GM18505 (cell line): ENCODE measurements at regions not wholly inside any gene's neighbourhood (a gene's known extent, or its start where the extent isn't known, plus 50 kb on each side); places are given as distances from the start of the nearest gene placed in this dataset.
"Not testable (repeated sequence)": the region's sequence is repeated elsewhere in the genome, so short reads cannot be mapped to it uniquely, and the experiment has no call there.

ENCODE experiments used
- ATAC-seq: cut with Tn5 transposase; IDR thresholded peaks from one replicate; pipeline ENCODE4 v1.9.1; 2021; ENCODE audit not compliant: unreplicated experiment
- POLR2A ChIP-seq: IDR thresholded peaks from 4 replicates; pipeline ENCODE4 v1.6.1; 2011; ENCODE audit warnings: borderline replicate concordance; ENCODE audit not compliant: insufficient read depth, insufficient read length; ENCODE audit errors: extremely low read depth

- TF ChIP-seq POLR2A = no peak
- peak; percentile 98 for ATAC-seq
Measured at GRCh38 chr18:32884543-32884942, 111.7 kb upstream of the KLHL14 start.

GRCh38 chr18:32881009-32881408 lies 108.2 kb upstream of the KLHL14 start:
- TF ChIP-seq POLR2A = no peak
- no peak for ATAC-seq

- no peak for ATAC-seq
- no peak for TF ChIP-seq POLR2A
Measured at GRCh38 chr18:32879497-32879896, 106.7 kb upstream of the KLHL14 start.

DNA sequence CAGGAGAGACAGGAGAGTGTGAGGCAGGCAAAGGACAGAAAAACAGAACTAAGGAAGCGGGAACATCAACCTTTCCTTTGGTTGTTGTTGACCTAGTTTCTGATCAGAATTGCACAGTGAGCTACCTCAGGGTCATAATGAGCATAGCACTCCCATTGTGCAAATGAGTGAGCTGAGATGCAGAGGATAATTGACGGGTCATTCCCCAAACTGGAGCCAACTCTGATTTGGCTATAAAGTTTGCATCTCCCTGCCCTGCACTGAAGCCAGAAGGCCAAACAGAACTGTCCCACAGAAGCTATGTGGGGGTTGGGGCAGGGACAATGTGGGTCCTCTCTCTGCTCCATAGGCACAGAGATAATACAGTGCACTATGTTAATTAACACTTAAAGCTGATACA lies 105.6 kb upstream of the KLHL14 start:
- ATAC-seq = no peak
- no peak for TF ChIP-seq POLR2A

GRCh38 chr18:32877371-32877770 lies 104.5 kb upstream of the KLHL14 start:
- no peak for TF ChIP-seq POLR2A
- ATAC-seq = no peak

- TF ChIP-seq POLR2A = no peak
- ATAC-seq = no peak
Measured at GRCh38 chr18:32875625-32876024, 102.8 kb upstream of the KLHL14 start.

DNA sequence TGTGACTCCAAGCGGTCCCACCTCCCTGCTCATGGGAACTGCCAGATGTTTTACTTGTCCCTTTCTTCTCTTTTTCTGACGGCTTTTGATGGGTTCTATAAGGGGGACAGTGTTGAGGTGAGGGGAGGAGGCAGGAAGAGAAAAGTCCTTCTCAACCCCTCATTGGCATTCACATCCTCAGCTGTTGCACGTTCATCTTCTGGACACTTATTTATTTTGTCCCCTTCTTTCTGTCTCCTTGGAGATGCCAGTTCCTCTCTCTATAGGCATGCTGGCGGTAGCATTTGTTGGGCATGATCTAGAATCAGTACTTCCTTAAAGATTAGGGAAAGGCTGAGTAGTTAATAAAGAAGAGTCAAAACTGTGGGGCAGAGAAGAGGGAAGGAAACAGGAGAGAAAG lies 99.0 kb upstream of the KLHL14 start:
- TF ChIP-seq POLR2A = no peak
- no peak for ATAC-seq

- ATAC-seq = no peak
- no peak for TF ChIP-seq POLR2A
Measured at GRCh38 chr18:32870611-32871010, 97.8 kb upstream of the KLHL14 start.

GRCh38 chr18:32868406-32868805 lies 95.6 kb upstream of the KLHL14 start:
- TF ChIP-seq POLR2A = no peak
- no peak for ATAC-seq

- no peak for TF ChIP-seq POLR2A
- ATAC-seq = no peak
Measured at GRCh38 chr18:32867936-32868335, 95.1 kb upstream of the KLHL14 start.

GRCh38 chr18:32867330-32867729 lies 94.5 kb upstream of the KLHL14 start:
- no peak for ATAC-seq
- no peak for TF ChIP-seq POLR2A

DNA sequence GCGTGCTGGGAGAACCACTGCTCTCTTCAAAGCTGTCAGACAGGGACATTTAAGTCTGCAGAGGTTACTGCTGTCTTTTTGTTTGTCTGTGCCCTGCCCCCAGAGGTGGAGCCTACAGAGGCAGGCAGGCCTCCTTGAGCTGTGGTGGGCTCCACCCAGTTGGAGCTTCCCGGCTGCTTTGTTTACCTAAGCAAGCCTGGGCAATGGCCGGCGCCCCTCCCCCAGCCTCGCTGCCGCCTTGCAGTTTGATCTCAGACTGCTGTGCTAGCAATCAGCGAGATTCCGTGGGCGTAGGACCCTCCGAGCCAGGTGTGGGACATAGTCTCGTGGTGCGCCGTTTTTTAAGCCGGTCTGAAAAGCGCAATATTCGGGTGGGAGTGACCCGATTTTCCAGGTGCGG lies 89.2 kb upstream of the KLHL14 start:
- ATAC-seq = not testable (repeated sequence)

- no peak for ATAC-seq
- TF ChIP-seq POLR2A = no peak
Measured at GRCh38 chr18:32851936-32852335, 79.1 kb upstream of the KLHL14 start.

GRCh38 chr18:32848826-32849225 lies 76.0 kb upstream of the KLHL14 start:
- no peak for TF ChIP-seq POLR2A
- ATAC-seq = no peak

GRCh38 chr18:32847691-32848090 lies 74.9 kb upstream of the KLHL14 start:
- ATAC-seq = no peak
- no peak for TF ChIP-seq POLR2A
